ENCODE measurements at regions not wholly inside any gene's neighbourhood (a gene's known extent, or its start where the extent isn't known, plus 50 kb on each side); places are given as distances from the start of the nearest gene placed in this dataset.
"Not testable (repeated sequence)": the region's sequence is repeated elsewhere in the genome, so short reads cannot be mapped to it uniquely, and the experiment has no call there.

DNA sequence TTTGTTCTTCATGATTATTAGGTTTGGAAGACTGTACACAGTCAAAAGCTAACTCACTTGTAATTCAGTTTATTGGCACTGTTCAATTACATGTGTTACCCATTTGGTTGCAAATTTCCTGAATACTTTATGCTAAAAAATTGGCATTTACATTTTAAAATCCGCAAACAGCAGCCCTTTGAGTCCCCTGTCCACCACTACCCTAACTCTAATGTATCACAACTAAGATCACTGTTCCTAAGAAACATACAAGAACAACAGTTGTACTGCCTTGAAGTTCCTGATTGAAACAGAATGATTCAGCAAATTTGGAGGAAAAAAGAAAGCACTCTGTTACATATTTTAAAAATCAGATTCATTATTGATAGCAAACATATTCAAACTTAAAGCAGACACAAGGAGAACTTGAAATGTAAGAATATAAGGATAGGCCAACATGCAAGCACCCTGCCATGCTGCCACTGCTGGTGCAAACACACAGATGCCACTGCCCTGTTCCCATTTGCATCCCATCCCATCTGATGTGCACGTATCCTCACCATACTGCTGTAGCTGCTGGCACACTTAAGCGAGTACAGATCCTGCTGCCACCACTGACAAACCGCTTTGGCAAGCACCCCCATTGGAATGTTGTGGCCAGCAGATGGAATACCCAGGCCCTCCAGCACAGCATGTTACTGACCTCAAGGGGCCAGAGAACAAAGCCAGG is 343.4 kb downstream of the PPP1R2C start:
- no peak for FAIRE-seq

DNA sequence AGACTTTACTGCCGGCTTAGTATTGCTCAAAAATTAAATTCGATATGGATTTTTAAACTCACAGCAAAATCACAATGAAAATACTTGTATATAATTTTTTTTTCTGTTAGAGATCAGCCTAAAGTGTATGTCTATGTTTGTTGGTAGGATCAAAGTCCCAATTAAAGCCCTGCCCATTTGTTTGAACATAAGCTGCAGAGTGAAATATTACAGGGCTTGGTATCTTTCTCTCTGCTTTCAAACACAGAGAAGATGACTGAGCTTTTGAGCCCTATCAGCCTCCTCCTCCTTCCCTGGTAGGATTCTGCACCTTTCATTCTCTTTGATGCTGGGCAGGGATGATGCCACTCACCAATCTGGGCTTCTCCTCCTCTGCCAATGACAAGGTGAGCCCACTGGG is 345.4 kb downstream of the PPP1R2C start:
- peak; percentile 87 for FAIRE-seq

DNA sequence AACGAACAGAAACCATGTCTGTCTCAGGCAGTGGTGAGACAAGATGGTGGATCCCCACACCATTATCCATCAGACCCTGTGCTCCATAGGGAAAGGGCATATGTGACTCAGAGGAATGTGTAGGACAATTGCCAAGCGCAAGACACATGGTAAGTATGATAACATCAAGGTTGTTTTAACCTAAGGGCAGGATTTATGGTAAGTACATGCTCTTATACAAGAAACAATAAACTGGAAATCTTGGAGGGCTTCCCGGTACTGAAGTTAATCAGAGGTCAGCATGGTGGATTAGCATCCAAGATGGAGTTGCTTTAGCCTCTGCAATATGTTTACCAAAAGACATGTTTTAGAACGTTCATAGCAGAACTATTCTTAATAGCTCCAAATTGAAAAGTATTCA is 355.0 kb downstream of the PPP1R2C start:
- no peak for FAIRE-seq

GRCh38 chrX:42420426-42420825 is 357.5 kb downstream of the PPP1R2C start:
- FAIRE-seq, result no peak

- no peak for FAIRE-seq
These were observed 362.3 kb downstream of the PPP1R2C start for GRCh38 chrX:42415636-42416035.

- no peak for FAIRE-seq
These were observed 363.9 kb downstream of the PPP1R2C start for GRCh38 chrX:42414057-42414456.

- FAIRE-seq, result no peak
These were observed 378.3 kb downstream of the PPP1R2C start for GRCh38 chrX:42399632-42400024.

DNA sequence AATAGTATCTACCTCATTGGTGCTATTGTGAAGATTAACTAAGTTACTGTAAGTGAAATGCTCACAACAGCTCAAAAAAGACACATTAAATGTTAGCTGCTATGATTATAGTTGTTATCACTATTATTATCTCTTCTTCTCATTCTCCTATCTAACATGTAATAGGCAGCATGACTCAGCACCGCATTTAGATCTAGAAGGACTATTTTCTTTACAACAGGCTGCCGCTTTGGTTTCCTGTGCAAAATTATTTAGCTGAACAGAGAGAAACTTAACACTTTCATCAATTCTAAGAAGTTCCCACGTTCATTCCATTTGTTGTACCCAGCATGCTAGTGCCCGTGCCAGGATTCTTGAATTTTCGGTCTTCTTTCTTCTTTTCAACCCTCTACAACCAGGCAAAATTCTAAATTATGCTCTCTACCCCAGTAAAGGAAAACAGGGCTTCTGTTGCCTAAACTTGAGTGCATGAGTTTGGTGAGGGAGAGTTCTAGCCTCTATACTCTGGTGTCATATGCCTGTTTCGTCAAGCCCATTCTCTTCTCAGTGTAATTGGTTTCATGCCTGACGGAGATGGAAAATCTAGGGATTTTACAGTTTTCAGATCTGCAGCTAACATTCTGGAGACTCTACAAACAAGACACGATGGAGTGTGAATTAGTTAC is 378.9 kb downstream of the PPP1R2C start:
- peak; percentile 84 for FAIRE-seq

GRCh38 chrX:42396136-42396535 is 381.8 kb downstream of the PPP1R2C start:
- no peak for FAIRE-seq

DNA sequence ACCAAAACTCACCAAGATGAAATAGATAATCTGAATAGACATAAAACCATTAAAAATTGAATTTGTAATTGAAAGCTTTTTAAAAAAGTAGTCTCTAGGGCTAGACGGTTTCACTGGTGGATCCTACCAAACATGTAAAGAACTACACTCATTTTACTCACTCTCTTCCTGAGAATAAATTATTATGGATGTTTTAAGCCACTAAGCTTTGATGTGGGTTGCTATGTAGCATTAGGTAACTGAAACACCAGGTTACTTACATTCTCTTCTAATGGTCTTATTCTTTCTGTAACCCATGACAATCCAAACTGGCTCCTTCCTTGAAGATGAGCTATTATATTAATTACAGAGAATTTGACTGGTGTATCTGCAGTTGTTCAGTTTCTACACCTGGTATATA is 385.1 kb downstream of the PPP1R2C start:
- FAIRE-seq, result peak; percentile 78

- FAIRE-seq, result no peak
These were observed 391.3 kb downstream of the PPP1R2C start for GRCh38 chrX:42386681-42387080.

DNA sequence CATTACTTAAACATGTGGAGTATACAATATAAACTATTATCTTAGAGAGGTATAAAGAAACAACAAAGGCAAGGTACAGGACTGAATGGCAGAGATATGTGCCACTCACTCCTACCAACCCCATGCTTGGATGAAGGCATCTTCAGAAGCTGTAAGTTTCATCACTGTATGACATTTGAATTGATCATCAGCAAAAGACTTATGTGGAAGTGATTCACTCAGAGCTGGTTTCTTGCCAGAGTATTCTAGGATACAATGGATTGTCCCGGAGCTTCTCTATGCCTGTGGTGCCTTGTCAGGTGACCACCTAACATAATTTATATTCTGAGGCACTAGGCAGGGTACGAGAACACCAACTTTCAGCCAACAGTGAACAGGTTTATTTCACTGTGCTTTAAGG is 392.2 kb downstream of the PPP1R2C start:
- FAIRE-seq, result no peak

- no peak for FAIRE-seq
These were observed 393.0 kb downstream of the PPP1R2C start for GRCh38 chrX:42384956-42385355.

- FAIRE-seq, result peak; percentile 55
These were observed 399.1 kb downstream of the PPP1R2C start for GRCh38 chrX:42378857-42379256.

GRCh38 chrX:42375086-42375485 is 402.9 kb downstream of the PPP1R2C start:
- no peak for FAIRE-seq

DNA sequence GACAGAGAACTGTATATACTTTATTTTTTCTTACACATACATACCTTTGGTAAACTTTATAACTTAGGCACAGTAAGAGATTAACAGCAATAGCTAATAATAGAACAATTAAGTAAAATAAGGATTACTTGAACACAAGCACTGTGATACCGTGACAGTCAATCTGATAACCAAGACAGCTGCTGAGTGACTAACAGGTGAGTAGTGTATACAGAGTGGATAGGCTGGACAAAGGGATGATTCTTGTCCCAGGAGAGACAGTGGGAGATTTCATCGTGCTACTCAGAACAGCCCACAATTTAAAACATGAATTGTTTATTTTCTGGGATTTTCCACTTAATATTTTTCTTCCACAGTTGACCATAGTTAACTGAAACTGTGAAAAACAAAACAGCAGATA is 411.8 kb downstream of the PPP1R2C start:
- no peak for FAIRE-seq

- FAIRE-seq, result no peak
These were observed 415.7 kb downstream of the PPP1R2C start for GRCh38 chrX:42362219-42362618.

DNA sequence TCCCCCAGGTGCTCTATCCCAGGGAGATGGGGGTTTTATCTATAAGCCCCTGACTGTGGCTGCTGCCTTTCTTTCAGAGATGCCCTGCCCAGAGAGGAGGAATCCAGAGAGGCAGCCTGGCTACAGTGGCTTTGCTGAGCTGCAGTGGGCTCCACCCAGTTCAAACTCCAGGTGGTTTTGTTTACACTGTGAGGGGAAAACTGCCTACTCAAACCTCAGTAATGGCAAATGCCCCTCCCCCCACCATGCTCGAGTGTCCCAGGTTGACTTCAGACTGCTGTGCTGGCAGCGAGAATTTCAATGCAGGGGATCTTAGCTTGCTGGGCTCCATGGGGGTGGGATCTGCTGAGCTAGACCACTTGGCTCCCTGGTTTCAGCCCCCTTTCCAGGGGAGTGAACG is 419.6 kb upstream of the CASK start:
- FAIRE-seq, result not testable (repeated sequence)
